Bronchial epithelial cell (primary cell): ENCODE measurements at regions not wholly inside any gene's neighbourhood (a gene's known extent, or its start where the extent isn't known, plus 50 kb on each side); places are given as distances from the start of the nearest gene placed in this dataset.
A peak's percentile ranks its signal among the peaks of the same experiment; 100 is the strongest.

Experiments
- DNase-seq: peaks from one replicate; pipeline ENCODE4 v3.0.0-alpha.2; 2010; ENCODE audit warnings: low read depth
- FAIRE-seq: peaks from 2 replicates; lab custom pipeline; 2011; peaks lifted over from hg19 to GRCh38; lab: Jason Lieb, UNC
- H3K27me3 ChIP-seq: 2 replicates; pipeline ENCODE4 v1.5.1; 2011; ENCODE audit warnings: low read length; ENCODE audit not compliant: control insufficient read depth, insufficient read depth
- H3K36me3 ChIP-seq: 2 replicates; pipeline ENCODE4 v1.5.1; 2011; ENCODE audit warnings: low read length; ENCODE audit not compliant: control insufficient read depth, insufficient read depth
- H3K4me3 ChIP-seq: 2 replicates; pipeline ENCODE4 v1.5.1; 2011; ENCODE audit warnings: mild to moderate bottlenecking, low read depth, low read length, control low read depth
- TF ChIP-seq, protein P1 (sequence below): IDR thresholded peaks from 2 replicates; pipeline ENCODE4 v1.5.1; 2011; ENCODE audit warnings: mild to moderate bottlenecking, moderate library complexity, low read length, control low read depth, inconsistent platforms; ENCODE audit not compliant: insufficient read depth, severe bottlenecking

GRCh38 chr5:56710826-56711590, 104.3 kb upstream of the MAP3K1 start:
- H3K36me3 ChIP-seq = no peaks in the 10 kb centered on the region
- no peaks in the 10 kb centered on the region for H3K27me3 ChIP-seq
- FAIRE-seq = no peak
- H3K4me3 ChIP-seq = no peak overlapping the region
- TF ChIP-seq, protein P1, sequence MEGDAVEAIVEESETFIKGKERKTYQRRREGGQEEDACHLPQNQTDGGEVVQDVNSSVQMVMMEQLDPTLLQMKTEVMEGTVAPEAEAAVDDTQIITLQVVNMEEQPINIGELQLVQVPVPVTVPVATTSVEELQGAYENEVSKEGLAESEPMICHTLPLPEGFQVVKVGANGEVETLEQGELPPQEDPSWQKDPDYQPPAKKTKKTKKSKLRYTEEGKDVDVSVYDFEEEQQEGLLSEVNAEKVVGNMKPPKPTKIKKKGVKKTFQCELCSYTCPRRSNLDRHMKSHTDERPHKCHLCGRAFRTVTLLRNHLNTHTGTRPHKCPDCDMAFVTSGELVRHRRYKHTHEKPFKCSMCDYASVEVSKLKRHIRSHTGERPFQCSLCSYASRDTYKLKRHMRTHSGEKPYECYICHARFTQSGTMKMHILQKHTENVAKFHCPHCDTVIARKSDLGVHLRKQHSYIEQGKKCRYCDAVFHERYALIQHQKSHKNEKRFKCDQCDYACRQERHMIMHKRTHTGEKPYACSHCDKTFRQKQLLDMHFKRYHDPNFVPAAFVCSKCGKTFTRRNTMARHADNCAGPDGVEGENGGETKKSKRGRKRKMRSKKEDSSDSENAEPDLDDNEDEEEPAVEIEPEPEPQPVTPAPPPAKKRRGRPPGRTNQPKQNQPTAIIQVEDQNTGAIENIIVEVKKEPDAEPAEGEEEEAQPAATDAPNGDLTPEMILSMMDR = no peak
- peak; percentile 34 for DNase-seq

DNA sequence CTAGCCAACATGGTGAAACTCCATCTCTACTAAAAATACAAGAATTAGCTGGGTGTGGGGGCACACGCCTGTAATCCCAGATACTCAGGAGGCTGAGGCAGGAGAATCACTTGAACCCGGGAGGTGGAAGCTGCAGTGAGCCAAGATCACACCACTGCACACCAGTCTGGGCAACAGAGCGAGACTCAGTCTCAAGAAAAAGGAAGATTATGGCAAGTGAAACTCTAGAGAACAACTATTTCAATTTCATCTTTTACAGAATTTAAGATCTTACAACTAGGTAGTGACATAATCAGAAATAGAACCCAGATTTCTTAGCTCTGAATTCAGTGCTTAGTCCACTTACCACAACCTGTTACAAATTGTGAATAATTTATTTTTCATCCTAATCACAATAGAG, 108.8 kb upstream of the MAP3K1 start:
- no peaks in the 10 kb centered on the region for H3K36me3 ChIP-seq
- H3K27me3 ChIP-seq = peaks cover 2% of the 10 kb centered on the region
- no peak overlapping the region for H3K4me3 ChIP-seq
- FAIRE-seq = no peak
- TF ChIP-seq, protein P1 = no peak
- DNase-seq = no peak

DNA sequence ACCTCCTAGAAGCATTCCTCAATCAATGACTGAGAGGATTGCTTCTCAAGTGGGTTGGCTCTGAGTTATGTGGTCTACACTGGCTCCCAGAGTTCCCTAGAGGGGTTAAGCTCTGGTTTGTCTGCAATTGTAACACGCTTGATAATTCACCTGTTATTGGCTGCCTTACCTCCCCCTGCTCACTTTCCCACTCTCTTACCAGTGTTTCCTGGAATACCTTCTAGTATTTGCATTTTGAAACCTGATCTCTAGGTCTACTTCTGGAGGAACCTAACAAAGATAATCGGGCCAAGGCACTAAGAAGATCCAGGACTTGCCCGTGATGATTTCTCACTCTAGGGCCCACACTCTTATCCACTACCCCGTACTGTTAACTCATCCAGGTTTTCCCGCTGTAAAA, 110.1 kb upstream of the MAP3K1 start:
- TF ChIP-seq, protein P1 = no peak
- DNase-seq (no peak), FAIRE-seq (no peak)
- no peak overlapping the region for H3K4me3 ChIP-seq
- no peaks in the 10 kb centered on the region for H3K36me3 ChIP-seq
- peaks cover 2% of the 10 kb centered on the region for H3K27me3 ChIP-seq

- TF ChIP-seq, protein P1 = no peak
- peaks cover 2% of the 10 kb centered on the region for H3K27me3 ChIP-seq
- no peak for DNase-seq
- no peak overlapping the region for H3K4me3 ChIP-seq
- FAIRE-seq = no peak
- H3K36me3 ChIP-seq = no peaks in the 10 kb centered on the region
Measured at GRCh38 chr5:56703952-56704351, 111.4 kb upstream of the MAP3K1 start.

DNA sequence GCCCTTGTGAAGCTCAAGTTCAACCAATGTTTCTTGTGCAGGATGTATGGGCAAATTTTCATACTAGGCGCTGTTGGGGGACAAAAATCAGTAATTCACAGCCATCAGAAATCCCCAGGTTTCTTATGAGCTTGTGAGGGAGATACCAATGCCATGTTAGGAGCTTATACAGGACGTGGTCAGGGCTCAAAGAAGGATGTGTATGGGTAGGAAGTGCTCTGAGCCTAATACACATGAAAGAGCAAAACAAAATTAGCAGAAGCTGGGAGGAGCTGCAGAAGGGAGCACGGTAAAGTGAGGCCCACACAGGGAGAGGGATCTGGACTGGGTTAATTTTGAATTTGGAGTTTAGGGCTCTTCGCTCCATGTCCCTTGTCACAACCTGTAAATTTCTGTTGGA, 114.6 kb upstream of the MAP3K1 start:
- no peak for FAIRE-seq
- TF ChIP-seq, protein P1 = no peak

GRCh38 chr5:56699538-56699937, 115.8 kb upstream of the MAP3K1 start:
- FAIRE-seq (no peak), DNase-seq (no peak)
- no peaks in the 10 kb centered on the region for H3K36me3 ChIP-seq
- TF ChIP-seq, protein P1 = no peak
- peaks cover 2% of the 10 kb centered on the region for H3K27me3 ChIP-seq
- no peak overlapping the region for H3K4me3 ChIP-seq

More for the DNA sequence above, 114.6 kb upstream of the MAP3K1 start:
- Histone ChIP-seq H3K27me3 (peaks cover 2% of the 10 kb centered on the region), H3K4me3 (no peak overlapping the region), H3K36me3 (no peaks in the 10 kb centered on the region)
- DNase-seq = no peak
